ENCODE measurements at regions not wholly inside any gene's neighbourhood (a gene's known extent, or its start where the extent isn't known, plus 50 kb on each side); places are given as distances from the start of the nearest gene placed in this dataset.

GRCh38 chr7:81155654-81156373 is 237.0 kb upstream of the SEMA3C start:
- no TSS peak for BruUV-seq (replicated peaks)
- POLR2A ChIA-PET = no interaction called here
- TF ChIP-seq GATA2 (IDR thresholded peaks at IDR 0.05; ENCODE audit: insufficient read depth, insufficient read length, low read depth, low read length) = no peak
- TF ChIP-seq FOS (IDR thresholded peaks at IDR 0.05; ENCODE audit: borderline replicate concordance, insufficient read depth, low read length) = no peak
- TF ChIP-seq MAX (IDR thresholded peaks at IDR 0.05; ENCODE audit: insufficient read depth, insufficient read length) = no peak
- no peak for TF ChIP-seq JUN (IDR thresholded peaks at IDR 0.05; ENCODE audit: borderline replicate concordance, insufficient read depth, insufficient read length, low read depth)
- TF ChIP-seq CTCF (IDR thresholded peaks at IDR 0.05; ENCODE audit: extremely low read depth in 1 of 2, insufficient read depth in 1 of 2, low read depth in 1 of 2, low read length in 2 of 2) = no peak
- TF ChIP-seq POLR2AphosphoS5 (IDR thresholded peaks at IDR 0.05; ENCODE audit: insufficient read depth, low read depth, low read length) = no peak
- TF ChIP-seq MYC (IDR thresholded peaks at IDR 0.05; ENCODE audit: low read depth, low read length) = no peak
- TF ChIP-seq EZH2 (IDR thresholded peaks at IDR 0.05; ENCODE audit: borderline replicate concordance, low read depth, low read length, severe bottlenecking) = no peak
- no peak for TF ChIP-seq POLR2A (IDR thresholded peaks at IDR 0.05; ENCODE audit: low read depth, low read length)
- Histone ChIP-seq H3K27ac (ENCODE audit: insufficient read depth, low read depth, low read length) (no peak overlapping the region), H3K27me3 (ENCODE audit: control insufficient read depth in 2 of 2, insufficient read depth in 2 of 2, low read length in 2 of 2) (peaks cover 0 to 4% of the 10 kb centered on the region in 2 experiments), H3K4me3 (replicated peaks in 1 of 3; ENCODE audit: insufficient read depth in 1 of 3, low read depth in 1 of 3, low read length in 3 of 3) (no peak overlapping the region), H3K36me3 (ENCODE audit: control insufficient read depth in 2 of 2, extremely low read depth in 1 of 2, insufficient read depth in 2 of 2, low read length in 2 of 2) (no peaks in the 10 kb centered on the region), H3K9me1 (replicated peaks; ENCODE audit: control insufficient read depth, extremely low read depth, insufficient read depth, low read length) (no peaks in the 10 kb centered on the region), H4K20me1 (replicated peaks; ENCODE audit: control insufficient read depth, extremely low read depth, insufficient read depth, low read length) (no peaks in the 10 kb centered on the region), H3K4me2 (ENCODE audit: insufficient read depth, low read length) (no peak overlapping the region), H3K79me2 (ENCODE audit: control insufficient read depth, insufficient read depth, low read length) (no peaks in the 10 kb centered on the region), H3K4me1 (ENCODE audit: control insufficient read depth, extremely low read depth, insufficient read depth, low read length) (no peaks in the 10 kb centered on the region), H2AFZ (ENCODE audit: low read depth, low read length) (no peak overlapping the region), H3K9ac (replicated peaks; ENCODE audit: extremely low read depth, insufficient read depth, low read length) (no peak overlapping the region), H3K9me3 (replicated peaks; ENCODE audit: control insufficient read depth, insufficient read depth, low read length) (no peaks in the 10 kb centered on the region)
- dilution Hi-C loops (cut with MboI; ENCODE audit: extremely low pct_ligation_motif_present, low sequenced_read_pairs) = no loop called here
- FAIRE-seq (no peak), DNase-seq (ENCODE audit: low read depth, low spot score) (no peak)
- intact Hi-C loops (cut with micrococcal nuclease) = no loop called here
- CTCF ChIA-PET = interaction anchor here (0.7 kb wide), 1 partner anchor 460 kb away, joined by 3 read pairs; no protein-coding TSS in a partner anchor
